AG09309 (cell line): ENCODE measurements at regions not wholly inside any gene's neighbourhood (a gene's known extent, or its start where the extent isn't known, plus 50 kb on each side); places are given as distances from the start of the nearest gene placed in this dataset.

Experiments
- DNase-seq: peaks from one replicate; pipeline ENCODE4 v3.0.0-alpha.2; 2010; ENCODE audit warnings: low read depth
- H3K4me3 ChIP-seq: 2 replicates; pipeline ENCODE4 v1.5.1; 2011; ENCODE audit warnings: mild to moderate bottlenecking, low read depth, low read length, moderate library complexity; ENCODE audit not compliant: control insufficient read depth
- CTCF ChIP-seq: IDR thresholded peaks from 2 replicates; pipeline ENCODE4 v1.5.1; 2011; ENCODE audit warnings: mild to moderate bottlenecking, low read depth, low read length, inconsistent platforms; ENCODE audit not compliant: insufficient read depth, control insufficient read depth; ENCODE audit errors: missing control alignments

DNA sequence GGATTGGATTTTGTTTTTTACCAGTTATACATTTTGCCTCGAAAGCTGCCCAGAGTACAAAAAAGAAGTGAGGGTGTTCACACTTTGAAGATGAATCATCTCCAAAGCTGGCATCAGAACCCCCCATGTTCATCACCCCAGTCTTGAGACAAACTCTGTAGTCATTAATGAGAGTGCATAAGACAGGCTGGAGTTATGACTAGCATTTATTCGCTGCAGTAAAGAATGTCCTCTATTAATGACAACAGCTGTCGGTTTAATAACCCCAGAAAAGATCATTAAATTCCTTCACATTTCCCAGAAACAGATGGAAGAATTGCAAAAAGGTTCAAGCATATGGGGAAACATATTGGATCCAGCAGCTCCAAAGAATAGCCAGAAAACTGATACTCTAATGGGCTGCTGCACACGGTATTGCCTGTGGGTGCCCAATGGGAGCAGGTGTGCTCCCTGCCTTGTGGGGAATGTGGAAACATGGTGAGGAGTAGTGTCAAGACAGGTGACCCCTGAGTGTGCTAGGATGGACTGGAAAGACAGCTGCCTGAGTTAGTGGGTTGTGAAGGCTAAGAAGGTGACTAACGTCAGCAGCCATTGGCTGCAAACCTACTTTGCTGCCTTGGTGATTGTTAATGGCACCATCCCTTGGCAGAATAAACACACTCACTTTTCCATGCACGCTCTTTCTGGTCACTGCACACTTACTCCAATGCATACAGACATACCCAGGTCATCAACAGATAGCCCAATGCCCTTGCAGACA, 81.9 kb downstream of the AIPL1 start:
- TF ChIP-seq CTCF: no peak
- no peak for DNase-seq
- no peak overlapping the region for H3K4me3 ChIP-seq

- no peak for TF ChIP-seq CTCF
- DNase-seq: no peak
- H3K4me3 ChIP-seq: no peak overlapping the region
These were observed 82.9 kb downstream of the AIPL1 start for GRCh38 chr17:6352016-6352415.

DNA sequence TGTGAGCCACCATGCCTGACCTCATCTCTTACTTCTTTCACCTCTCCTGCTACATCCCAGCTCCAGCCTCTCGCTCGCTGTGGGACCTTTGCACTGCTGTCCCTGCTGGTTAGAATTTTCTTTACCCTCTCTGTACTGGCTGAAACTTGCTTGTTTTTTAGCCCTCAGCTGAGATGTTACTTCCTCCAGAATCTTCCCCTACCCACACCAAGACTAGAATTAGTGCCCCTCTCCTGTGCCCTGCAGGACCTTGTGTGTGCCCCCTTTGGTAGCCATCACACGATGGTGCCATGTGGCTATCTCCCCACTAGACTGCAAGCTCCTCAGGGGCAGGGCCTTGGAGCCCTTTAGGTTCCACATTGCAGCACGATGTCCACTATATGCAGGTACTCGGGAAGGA, 84.1 kb downstream of the AIPL1 start:
- TF ChIP-seq CTCF: no peak
- H3K4me3 ChIP-seq: no peak overlapping the region
- DNase-seq: no peak

DNA sequence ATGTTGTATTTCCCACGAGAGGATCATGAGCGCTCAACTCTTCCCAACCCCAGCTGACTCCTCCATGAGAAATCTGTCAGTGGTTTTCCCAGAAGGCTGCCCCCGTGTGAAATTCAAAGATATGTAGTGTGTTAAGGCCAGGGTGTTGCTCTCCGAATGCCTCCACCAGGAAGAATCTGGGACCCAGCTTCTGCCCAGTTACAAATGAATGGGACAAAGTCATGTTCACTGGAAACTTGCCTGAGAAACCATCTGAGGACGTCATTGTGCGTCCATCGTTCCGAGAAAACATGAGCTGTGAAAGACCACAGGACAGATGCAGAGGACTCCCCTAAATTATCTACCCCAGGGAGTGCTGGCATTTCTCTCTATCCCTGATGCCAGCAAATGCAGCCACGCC, 86.0 kb downstream of the AIPL1 start:
- no peak for DNase-seq
- no peak overlapping the region for H3K4me3 ChIP-seq
- TF ChIP-seq CTCF: no peak

- no peak for DNase-seq
- H3K4me3 ChIP-seq: no peak overlapping the region
- no peak for TF ChIP-seq CTCF
These were observed 87.1 kb downstream of the AIPL1 start for GRCh38 chr17:6347776-6348175.

DNA sequence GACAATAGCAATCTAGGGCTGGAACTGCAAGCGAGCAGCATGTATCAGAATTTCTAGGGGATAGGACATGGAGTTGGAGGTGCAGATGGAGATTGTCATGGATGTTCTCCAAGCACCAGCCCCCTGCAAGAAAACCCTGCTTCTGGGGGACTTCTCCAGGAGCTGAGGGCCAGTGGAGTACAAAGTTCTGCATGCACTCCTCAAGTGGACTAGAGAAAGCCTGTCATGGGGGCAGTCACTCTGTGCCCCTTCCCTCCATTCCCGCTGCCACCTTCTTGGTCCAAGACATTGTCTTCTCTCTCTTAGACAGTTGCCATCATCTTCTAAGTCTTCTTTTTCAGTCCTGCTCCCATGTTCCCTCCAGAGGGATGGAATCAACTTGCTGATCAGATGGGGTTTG, 87.9 kb downstream of the AIPL1 start:
- no peak for DNase-seq
- TF ChIP-seq CTCF: no peak

More for the DNA sequence above, 87.9 kb downstream of the AIPL1 start:
- no peak overlapping the region for H3K4me3 ChIP-seq
